ENCODE measurements at regions not wholly inside any gene's neighbourhood (a gene's known extent, or its start where the extent isn't known, plus 50 kb on each side); places are given as distances from the start of the nearest gene placed in this dataset.
"Not testable (repeated sequence)": the region's sequence is repeated elsewhere in the genome, so short reads cannot be mapped to it uniquely, and the experiment has no call there.

DNA sequence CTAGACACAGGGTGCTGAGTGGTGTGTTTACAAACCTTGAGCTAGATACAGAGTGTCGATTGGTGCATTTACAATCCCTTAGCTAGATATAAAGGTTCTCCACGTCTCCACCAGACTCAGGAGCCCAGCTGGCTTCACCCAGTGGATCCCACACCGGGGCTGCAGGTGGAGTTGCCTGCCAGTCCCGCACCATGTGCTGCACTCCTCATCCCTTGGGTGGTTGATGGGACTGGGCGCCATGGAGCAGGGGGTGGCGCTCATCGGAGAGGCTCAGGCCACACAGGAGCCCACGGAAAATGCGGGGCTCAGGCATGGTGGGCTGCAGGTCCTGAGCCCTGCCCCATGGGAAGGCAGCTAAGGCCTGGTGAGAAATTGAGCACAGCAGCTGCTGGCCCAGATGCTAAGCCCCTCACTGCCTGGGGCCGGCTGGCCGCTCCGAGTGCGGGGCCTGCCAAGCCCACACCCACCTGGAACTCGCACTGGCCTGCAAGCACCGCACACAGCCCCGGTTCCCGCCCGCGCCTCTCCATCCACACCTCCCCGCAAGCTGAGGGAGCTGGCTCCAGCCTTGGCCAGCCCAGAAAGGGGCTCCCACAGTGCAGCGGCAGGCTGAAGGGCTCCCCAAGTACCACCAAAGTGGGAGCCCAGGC, 418.4 kb downstream of the KIF20B start:
- DNase-seq (ENCODE audit: low read depth in 2 of 2): not testable (repeated sequence)

DNA sequence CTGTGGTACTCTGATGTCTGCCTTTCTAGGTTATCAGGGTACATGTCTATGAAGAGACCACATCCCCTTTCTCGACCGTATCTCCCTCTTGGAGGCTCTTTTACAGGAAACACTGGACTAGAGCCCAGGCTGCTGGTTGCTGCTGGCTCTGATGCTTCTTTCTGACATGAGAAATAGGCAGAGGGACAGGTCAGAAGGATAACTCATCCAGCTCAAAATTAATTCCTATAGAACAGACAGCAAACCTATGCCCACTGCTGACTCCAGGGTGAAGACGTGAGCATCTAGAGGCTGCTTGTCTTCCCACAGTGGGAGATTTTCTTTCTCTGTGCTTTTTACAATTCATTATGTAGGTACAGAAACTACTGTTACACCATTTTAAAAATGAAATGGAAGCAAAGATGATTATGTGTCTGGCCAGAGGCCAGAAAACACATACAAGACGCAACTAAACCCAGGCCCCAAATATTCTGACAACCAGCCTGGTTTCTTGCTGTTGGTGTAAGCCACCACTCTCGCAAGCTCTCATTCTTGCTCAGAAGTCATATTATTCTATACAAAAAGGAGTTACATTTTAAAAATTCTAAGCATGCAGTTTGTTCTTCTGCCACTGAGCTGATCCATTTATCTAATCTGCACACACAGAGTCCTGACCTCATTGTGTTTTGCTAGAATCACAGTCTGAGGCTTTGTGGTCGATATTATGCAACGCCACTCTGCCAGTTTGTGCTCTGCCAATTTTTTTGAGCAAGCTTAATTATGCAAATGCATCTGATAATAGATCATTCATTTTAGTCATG, 424.3 kb downstream of the KIF20B start:
- DNase-seq (ENCODE audit: low read depth in 2 of 2): no peak

DNA sequence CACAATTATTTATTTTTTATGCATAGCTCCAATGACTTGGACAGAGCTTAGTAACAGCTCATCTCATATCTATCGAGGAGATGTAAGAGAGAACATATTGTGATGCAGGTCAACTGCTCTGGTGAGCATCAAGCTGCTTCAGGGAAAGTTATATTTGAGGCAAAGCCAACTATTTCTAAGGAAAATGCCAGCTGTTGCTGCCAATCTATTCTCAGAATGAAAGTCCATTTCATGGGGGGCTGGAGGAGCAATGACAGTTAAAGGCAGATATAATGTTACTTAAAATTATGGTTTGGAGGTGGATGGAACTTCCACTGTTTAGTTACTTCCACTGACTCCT, 424.8 kb downstream of the KIF20B start:
- DNase-seq (ENCODE audit: low read depth in 2 of 2): no peak

DNA sequence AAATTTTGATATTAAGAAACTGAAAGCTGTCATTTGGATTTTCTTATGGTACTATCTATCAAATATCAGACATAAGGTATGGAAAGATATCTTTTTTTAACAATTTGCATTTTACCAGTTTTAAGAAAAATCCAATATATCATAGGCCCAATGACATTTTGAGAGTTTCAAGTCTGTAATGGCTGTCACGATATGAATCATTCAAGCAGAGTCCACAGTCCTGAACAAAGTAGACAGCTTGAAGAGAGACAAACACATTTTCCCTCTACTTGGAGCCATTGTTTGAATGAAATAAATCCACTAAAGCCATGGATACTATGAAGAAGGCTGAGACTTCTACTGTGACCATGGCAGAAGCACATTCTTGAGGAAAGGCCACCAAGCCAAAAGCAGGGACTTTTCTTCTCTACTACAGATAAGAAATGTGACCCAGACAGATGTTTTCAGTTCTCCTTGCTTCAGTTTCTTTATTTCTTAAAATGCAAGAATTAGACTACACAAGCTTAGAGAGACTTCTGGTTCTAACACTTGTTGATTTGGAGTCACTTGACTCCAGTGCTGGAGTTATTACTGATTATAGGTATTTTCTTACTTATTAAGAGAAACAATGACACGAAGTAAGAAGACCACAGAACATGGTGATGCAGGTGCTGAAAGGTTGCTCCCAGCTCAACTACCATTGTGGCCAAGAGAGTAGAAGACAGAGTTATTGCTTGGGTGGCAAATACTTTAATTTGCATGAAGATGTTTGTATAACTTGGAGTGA, 429.1 kb downstream of the KIF20B start:
- DNase-seq (ENCODE audit: low read depth in 2 of 2): no peak

DNA sequence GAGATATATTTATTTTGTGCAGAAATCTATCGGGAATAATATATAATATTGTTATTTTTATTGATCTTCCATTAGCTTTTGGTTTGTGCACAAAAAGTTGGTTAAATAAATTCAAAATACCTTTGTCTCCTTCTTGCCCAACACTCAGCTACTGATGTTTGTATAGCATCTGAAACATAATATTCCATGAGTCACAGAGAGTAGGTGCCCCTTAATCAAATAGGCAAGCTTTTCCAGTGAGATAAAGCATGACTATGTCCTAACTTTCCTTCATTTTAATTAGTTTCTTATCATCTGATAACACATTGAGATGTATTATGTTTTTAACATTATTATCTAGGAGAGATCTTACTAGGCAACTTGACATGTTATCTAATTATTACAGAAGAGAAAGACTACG, 432.2 kb downstream of the KIF20B start:
- no peak for DNase-seq (ENCODE audit: low read depth in 2 of 2)

DNA sequence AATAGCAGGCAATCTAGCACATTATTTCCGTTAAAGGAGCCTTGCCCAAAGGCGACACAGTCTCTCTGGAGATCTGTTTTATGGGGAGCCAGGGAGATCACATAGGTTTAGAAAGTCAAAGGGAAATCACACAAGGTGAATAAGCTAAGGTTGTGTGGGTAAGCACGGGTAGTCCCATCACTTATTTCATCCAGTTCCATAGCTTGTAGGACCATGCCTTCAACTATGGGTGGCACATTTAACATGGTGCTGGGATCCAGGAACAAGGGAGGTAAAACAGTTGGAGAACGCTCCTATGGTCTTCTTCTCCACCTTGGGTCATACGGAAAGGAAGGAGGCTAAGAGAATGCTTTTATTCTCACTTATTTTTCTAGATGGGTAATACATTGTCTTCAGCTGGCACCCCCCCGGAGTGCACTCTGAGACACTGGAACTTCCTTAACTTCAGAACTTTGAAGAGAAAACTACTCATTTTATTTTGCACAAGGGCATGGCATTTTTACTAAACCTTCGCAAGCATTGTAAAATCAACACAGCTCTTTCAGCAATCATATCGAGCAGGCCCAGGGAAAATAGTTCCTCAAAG, 435.4 kb downstream of the KIF20B start:
- DNase-seq (ENCODE audit: low read depth in 2 of 2): no peak

DNA sequence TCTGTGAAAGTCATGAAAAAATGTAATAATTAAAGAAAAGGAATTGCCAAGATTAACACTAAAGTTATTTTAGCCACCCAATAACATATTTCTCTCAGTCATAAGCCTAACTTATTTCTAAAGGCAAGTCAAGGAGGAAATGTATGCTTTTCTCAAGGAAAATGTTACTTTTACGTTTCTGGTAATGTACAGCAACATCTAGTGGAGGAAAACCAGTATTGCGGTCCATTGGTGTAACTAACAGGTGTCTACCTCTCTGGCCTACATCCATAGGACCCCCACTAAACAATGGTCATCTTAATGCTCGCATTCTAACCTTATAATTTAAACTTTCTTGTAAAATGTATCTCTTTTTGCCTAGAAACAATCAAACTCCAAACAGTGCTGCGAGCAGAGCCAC, 437.5 kb downstream of the KIF20B start:
- DNase-seq (ENCODE audit: low read depth in 2 of 2): no peak

DNA sequence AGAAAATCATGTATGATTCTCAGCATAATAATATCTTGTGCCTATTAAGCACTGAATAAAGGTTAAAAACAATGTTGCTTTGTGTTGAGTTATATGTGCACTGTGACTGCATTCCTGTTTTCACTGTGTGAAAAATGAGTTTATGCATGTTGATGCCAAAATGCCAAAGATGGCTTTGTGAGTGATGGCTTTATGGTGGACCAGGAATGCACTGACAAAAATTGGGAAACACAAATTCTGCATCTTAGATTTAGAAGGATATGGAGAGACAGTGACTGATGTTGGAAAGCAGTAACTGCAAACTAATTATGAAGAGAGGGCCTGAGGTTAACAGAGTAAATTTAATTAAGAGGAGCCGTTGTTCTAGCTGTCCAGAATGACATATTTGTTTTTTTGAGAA, 440.4 kb downstream of the KIF20B start:
- DNase-seq (ENCODE audit: low read depth in 2 of 2): no peak

DNA sequence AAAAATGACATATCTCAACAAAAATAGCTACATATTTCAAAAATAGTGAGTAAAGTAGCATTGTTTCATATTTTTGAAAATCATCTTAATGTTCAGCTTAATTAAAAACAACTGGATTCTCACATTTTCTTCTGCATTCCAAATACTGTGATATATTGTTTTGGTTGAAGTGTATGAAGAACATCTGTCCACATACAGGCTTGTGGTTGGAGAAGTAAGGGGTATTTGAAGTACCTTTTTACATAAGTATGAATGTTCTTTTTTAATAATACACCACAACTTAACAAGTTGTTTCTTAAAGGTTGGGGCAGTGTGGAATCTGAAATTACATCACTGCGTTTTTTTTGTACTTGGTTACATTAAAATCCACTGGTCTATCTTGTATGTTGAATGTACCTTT, 442.5 kb downstream of the KIF20B start:
- no peak for DNase-seq (ENCODE audit: low read depth in 2 of 2)

DNA sequence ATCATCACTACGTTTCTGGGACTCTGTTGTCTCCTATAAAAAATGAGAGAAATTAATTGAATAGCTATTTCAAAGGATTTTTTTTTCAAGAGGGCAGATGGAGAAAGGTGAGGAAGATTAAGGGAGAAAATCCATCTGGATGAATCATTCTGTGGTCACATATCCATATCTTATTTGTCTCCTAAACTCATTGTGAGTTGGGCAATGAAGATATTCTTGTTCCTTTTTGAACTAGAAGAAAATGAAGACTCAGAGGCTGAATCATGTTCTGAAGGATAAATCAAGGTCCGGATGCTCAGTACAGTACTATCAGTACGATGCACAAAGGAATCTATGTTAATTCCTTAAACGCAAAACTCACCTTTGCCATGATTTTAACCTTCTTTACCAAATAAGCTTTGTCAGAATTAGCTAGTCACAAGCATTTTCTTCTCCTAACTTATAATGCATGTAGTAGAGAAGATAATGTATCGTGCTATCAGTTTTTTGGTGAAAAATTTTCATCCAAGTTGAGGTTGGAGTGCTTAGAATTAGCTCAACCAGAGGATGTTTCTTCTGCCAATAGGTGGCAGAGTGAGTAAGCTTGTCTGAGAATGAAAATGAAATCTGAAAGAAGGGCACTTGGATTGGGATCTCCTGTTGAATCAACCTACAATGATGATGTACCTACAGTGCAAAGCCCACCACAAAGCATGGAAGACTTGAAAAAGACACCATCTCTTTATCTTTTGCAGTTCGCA, 446.9 kb downstream of the KIF20B start:
- no peak for DNase-seq (ENCODE audit: low read depth in 2 of 2)

DNA sequence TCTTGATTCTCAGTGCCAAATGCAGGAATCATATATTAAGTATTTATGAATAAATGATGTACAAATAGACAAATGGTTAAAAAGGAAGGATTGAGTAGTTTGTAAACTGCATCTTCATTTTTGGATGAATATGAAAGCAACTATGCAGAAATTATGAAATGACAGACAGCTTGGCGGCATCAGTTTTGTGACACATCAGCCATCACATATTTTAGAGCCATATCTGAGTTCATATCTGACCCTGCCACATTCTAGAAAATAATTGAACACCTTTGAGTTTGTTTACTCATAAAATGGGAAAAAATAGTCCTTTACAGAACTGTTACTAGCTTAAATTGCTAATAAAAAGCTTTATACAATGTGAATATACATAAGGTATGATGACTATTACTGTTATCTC, 448.2 kb downstream of the KIF20B start:
- no peak for DNase-seq (ENCODE audit: low read depth in 2 of 2)

DNA sequence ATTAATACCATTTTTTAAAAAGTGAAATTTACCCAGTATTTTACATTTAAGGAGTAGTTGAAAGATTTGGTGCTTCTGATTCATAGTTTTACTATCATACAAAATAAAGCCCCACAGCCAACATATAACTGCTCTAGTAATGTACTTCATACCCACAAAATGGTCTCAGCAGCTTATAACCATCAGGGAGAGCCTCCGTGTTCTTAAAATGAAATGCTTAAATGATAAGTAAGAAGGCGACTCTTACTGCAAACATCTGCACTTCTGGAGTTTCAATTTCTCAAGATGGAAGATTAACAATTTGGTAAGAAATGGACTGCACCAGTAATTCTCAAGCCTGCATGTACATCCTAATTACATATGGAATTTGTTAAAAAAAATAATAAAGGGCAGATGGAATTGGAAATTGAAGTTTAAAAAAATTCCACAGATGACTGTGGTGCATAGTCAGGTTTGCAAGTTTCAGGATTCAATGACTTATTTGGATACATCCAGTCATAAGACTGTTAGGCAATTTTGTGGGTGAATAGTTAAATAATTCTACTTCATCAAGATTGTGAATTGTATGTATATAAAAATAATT, 461.0 kb downstream of the KIF20B start:
- no peak for DNase-seq (ENCODE audit: low read depth in 2 of 2)

DNA sequence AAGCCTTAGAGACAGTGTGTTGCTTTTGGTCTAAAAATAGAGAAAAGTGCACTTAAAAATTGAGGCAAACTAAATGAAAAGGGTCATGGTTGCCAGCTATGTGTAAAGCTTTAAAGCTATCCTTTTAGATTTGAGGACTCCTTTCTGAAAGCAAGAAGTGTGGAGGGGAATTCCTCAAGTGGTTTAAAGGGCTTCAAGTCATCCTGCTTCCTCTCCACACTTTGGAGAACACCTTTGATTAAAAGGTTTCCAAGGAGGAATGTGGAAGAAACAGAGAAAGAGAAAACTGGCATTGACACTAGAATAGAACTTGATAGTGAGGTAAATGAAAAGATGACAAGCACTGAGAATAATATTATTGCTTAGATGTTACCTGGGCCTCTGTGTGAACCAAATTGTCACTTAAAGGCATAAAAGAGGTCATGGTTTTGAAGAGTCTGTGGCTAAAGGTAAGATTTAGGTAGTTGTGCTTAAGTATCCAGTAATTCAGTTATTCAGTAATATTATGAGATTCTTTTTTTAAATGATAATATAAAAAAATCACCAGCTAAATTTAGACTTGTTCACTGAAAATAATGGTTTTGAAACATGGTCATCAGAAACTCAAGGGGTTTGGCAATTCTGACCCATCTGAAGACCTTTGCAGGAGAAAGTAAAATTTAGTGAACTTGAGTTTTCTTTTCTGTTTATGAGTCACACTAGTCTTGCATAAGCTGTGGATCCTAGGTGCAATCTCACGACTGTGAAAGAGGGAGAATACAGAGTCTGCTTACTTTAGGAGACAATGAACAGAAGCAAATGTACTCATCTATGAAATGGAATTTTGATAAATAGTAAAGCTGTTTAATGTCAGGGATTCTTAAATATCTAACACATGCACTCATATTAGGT, 466.0 kb downstream of the KIF20B start:
- no peak for DNase-seq (ENCODE audit: low read depth in 2 of 2)

DNA sequence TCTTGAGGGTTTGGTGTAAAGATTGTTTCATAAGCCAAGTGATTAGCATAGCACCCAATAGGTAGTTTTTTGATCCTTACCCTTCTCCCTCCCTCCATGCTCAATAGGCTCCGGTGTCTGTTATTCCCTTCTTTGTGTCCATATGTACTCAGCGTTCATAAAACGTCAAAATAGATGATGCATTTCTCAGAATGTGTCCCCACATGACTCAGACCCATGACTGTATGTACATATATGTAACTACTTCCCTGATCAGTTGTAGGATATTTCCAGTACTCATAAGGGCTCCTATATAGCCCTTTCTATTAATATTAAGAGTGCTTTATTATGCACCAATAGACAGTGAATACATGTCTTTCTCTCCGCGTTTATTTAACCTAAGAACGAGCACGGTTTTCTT, 466.9 kb downstream of the KIF20B start:
- DNase-seq (ENCODE audit: low read depth in 2 of 2): no peak

DNA sequence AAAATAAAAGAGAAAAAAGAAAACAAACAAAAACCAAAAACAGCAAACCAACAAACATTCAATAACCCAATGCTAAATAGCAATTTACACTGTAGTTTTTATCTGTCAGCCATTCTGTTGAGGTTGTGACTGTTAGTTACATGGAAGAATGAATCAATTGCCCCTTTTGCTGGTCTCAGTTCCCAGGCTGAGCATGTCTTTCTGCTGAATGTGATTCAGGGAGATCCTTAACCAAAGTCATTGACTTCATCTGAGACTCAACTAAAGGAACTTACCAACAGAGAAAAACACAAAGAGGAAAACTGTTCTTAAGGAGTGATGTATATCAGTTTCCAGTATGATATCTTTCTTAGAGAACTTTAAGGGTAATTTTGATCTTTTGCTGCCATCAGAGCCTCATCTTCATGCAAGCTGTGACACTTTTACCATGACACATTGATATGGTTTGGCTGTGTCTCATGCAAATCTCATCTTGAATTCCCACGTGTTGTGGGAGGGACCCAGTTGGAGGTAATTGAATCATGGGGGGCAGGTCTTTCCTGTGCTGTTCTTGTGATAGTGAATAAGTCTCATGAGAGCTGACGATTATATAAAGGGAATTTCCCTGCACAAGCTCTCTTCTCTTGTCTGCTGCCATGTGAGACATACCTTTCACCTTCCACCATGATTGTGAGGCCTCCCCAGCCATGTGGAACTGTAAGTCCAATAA, 469.8 kb downstream of the KIF20B start:
- DNase-seq (ENCODE audit: low read depth in 2 of 2): no peak

DNA sequence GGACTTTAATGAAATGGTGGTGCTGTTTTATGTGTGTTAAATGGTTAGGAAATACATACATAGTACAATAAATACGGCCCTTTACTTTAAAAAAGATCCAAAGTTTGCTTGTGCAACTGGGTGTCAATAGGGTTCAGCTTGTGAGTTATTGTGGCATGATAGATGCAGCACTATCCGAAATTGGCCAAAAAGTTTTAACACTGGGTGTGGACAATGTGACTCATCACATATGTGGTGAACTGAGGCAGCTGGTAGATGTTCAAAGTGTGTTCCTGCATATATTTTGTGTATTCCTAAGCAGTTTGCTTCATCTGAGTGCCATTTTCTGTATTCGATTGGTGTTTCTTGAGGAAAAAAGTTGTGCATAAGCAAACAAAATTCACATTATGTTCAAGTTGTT, 473.1 kb downstream of the KIF20B start:
- DNase-seq (ENCODE audit: low read depth in 2 of 2): no peak

DNA sequence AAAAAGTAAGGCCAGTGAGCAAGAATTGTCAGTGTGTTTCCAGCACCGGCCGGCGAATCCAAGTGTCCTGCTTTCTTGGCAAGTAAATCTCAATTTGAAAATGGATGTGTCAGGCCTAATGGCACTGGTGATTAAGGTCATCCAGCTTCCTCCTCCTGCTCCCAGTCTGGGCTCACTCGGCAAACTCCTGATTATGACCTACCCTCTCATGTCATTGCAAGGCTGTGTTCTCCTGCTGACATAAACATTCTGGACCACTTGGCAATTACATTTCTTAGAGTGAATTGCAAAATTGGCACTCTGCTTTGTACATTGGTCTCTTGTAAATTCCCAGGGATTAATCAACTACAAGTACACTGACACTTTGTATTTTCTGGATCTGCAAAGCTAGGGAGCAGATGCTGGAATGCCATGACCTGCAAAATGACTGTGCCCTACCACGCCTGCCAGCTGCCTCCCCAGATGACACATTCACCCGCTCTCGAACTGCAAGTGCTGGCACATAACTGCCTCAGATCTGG, 473.8 kb downstream of the KIF20B start:
- DNase-seq (ENCODE audit: low read depth in 2 of 2): no peak

DNA sequence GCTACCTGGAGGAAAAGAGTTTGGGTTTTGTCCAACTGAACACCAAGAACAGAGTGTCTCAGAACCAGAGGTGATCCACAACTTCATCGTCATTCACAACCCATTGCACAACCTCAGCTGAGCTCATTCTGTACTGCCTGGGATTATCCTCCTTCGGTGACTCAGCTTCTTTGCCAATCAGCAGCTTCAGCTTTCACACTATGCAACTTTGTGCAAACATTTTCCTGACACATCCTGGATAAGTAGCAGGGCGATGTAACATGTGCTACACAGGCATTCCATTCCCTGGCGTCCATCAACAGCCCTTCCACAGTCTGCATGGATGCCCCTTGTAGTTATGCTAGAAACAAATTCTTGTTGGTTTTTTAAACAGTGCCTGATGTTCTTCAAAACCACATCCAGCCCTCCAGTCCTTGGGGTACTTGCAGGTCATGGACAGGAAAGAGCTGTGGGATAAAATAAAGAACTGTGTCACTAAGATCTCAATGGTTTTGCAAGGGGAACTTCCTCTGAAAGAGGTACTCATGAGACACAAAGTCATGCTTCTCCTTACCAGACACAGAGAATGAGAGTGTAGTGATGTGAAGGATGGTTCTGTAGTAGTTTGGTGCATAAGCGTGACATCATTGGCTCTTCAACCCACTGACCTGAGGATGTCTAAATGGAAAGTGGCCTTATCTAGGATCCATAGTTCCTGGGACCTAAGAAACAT, 478.5 kb downstream of the KIF20B start:
- DNase-seq (ENCODE audit: low read depth in 2 of 2): no peak
